Panc1 (cell line): ENCODE measurements at regions not wholly inside any gene's neighbourhood (a gene's known extent, or its start where the extent isn't known, plus 50 kb on each side); places are given as distances from the start of the nearest gene placed in this dataset.

Experiments
- ATAC-seq: fragments of 200-7000 bp; cut with Tn5 transposase; 2 replicates; pipeline ENCODE4 v1.9.1; 2020; ENCODE audit warnings: mild to moderate bottlenecking, moderate library complexity
- BruUV-seq: library from RNA; stranded (reverse); fragments of 400-500 nt; replicated peaks from 2 replicates; lab custom pipeline; 2021; lab: Mats Ljungman, UMichigan
- CTCF ChIA-PET: fragments of 300-600 bp; sonication (Branson Sonifier 250); formaldehyde crosslinking; loops from one replicate; lab custom pipeline; 2022; ENCODE audit warnings: antibody characterized with exemption; lab: Charles Lee
- POLR2A ChIA-PET: fragments of 300-600 bp; sonication (Branson Sonifier 250); formaldehyde crosslinking; loops from one replicate; lab custom pipeline; 2022; ENCODE audit warnings: antibody characterized with exemption; lab: Charles Lee
- DNase-seq: peaks from one replicate; pipeline ENCODE4 v3.0.0-alpha.2; 2010; ENCODE audit warnings: low read depth, low spot score
- H3K27ac ChIP-seq: 2 replicates; pipeline ENCODE4 v1.5.1; 2011; ENCODE audit warnings: mild to moderate bottlenecking, low read length, inconsistent platforms
- H3K27me3 ChIP-seq: fragments of 200-500 bp; sonication (Bioruptor generic); 2 replicates; pipeline ENCODE4 v1.6.0; 2014; ENCODE audit warnings: low read length, inconsistent platforms; ENCODE audit not compliant: control insufficient read depth, insufficient read depth
- H3K36me3 ChIP-seq: fragments of 200-500 bp; sonication (Bioruptor generic); 2 replicates; pipeline ENCODE4 v1.5.1; 2014; ENCODE audit warnings: inconsistent platforms, mild to moderate bottlenecking, low read length, moderate library complexity; ENCODE audit not compliant: control insufficient read depth, insufficient read depth
- H3K4me1 ChIP-seq: 2 replicates; pipeline ENCODE4 v1.5.1; 2011; ENCODE audit warnings: inconsistent platforms, mild to moderate bottlenecking, low read length, moderate library complexity; ENCODE audit not compliant: control insufficient read depth, insufficient read depth
- H3K4me3 ChIP-seq, 2 experiments: 2 replicates each; pipeline ENCODE4 v1.5.1; 2011 to 2012; ENCODE audit warnings: low read depth in 2 of 2, low read length in 2 of 2, mild to moderate bottlenecking in 2 of 2, inconsistent platforms in 1 of 2, moderate library complexity in 1 of 2
- H3K9me3 ChIP-seq: fragments of 200-500 bp; sonication (Bioruptor generic); 2 replicates; pipeline ENCODE4 v1.5.1; 2014; ENCODE audit warnings: low read depth, mild to moderate bottlenecking, inconsistent platforms, low read length, moderate library complexity; ENCODE audit not compliant: control insufficient read depth, insufficient read depth
- POLR2AphosphoS5 ChIP-seq: IDR thresholded peaks from 2 replicates; pipeline ENCODE4 v1.6.1; 2012; ENCODE audit warnings: mild to moderate bottlenecking, low read depth, low read length, moderate library complexity
- SIN3A ChIP-seq: IDR thresholded peaks from 2 replicates; pipeline ENCODE4 v1.6.1; 2012; ENCODE audit warnings: low read depth, mild to moderate bottlenecking, low read length, moderate library complexity, borderline replicate concordance; ENCODE audit not compliant: insufficient read depth
- TCF7L2 ChIP-seq: IDR thresholded peaks from 2 replicates; pipeline ENCODE4 v1.6.1; 2011; ENCODE audit warnings: mild to moderate bottlenecking, low read depth, low read length, inconsistent platforms
- in situ Hi-C: cut with HindIII; loops from 2 replicates; pipeline ENCODE4 v1.10.0; 2016; ENCODE audit warnings: low sequenced_read_pairs, low pct_unique_long_range_greater_than_20kb
- intact Hi-C: fragments of 100-400 bp; cut with micrococcal nuclease; formaldehyde crosslinking; loops from one replicate; pipeline ENCODE4 v1.10.0; 2022; ENCODE audit not compliant: unreplicated experiment
- TF ChIP-seq, protein P1 (sequence below): fragments of 450-650 bp; IDR thresholded peaks from 2 replicates; pipeline ENCODE4 v1.5.1; 2017; ENCODE audit warnings: mild to moderate bottlenecking
- TF ChIP-seq, protein P2 (sequence below), 2 experiments: IDR thresholded peaks; 2 replicates each; pipeline ENCODE4 v1.6.1; 2011 to 2012; ENCODE audit warnings: low read depth in 2 of 2, control low read depth in 1 of 2, low read length in 1 of 2, mild to moderate bottlenecking in 1 of 2, moderate library complexity in 1 of 2; ENCODE audit not compliant: insufficient read depth in 1 of 2

DNA sequence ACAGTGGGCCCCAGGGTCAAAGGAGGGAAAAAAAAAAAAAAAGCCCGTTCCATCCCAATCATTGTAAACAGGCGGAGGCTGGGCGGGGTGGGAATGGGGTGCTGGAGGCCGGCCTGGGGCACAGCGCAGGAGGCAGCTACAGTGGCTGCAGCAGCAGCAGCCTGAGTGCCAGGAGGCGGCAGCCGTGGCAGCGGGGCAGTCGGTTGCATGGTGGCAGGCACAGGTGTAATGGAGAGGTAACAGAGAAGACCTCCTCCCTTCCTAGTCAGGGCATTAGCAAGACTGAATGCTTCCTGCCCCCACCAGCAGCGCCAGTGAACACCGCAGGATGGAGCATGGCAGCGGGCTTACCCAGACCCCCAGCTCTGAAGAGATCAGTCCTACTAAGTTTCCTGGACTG is 279.1 kb upstream of the TTC14 start:
- no peaks in the 10 kb centered on the region for H3K4me1 ChIP-seq
- no peaks in the 10 kb centered on the region for H3K36me3 ChIP-seq
- DNase-seq (no peak), ATAC-seq (no peak)
- 0 out of 2 replicates have a peak, but pooled peaks cover 2% of the 10 kb centered on the region for H3K9me3 ChIP-seq
- ChIA-PET POLR2A (no interaction called here), CTCF (no interaction called here)
- intact Hi-C loops = no loop called here
- H3K27ac ChIP-seq = no peak overlapping the region
- BruUV-seq = no TSS peak
- no peak overlapping the region for H3K4me3 ChIP-seq
- no peaks in the 10 kb centered on the region for H3K27me3 ChIP-seq
- in situ Hi-C loops = no loop called here
- TF ChIP-seq POLR2AphosphoS5 (no peak), TCF7L2 (no peak), SIN3A (no peak)
- TF ChIP-seq, protein P1, sequence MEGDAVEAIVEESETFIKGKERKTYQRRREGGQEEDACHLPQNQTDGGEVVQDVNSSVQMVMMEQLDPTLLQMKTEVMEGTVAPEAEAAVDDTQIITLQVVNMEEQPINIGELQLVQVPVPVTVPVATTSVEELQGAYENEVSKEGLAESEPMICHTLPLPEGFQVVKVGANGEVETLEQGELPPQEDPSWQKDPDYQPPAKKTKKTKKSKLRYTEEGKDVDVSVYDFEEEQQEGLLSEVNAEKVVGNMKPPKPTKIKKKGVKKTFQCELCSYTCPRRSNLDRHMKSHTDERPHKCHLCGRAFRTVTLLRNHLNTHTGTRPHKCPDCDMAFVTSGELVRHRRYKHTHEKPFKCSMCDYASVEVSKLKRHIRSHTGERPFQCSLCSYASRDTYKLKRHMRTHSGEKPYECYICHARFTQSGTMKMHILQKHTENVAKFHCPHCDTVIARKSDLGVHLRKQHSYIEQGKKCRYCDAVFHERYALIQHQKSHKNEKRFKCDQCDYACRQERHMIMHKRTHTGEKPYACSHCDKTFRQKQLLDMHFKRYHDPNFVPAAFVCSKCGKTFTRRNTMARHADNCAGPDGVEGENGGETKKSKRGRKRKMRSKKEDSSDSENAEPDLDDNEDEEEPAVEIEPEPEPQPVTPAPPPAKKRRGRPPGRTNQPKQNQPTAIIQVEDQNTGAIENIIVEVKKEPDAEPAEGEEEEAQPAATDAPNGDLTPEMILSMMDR = no peak
- TF ChIP-seq, protein P2, sequence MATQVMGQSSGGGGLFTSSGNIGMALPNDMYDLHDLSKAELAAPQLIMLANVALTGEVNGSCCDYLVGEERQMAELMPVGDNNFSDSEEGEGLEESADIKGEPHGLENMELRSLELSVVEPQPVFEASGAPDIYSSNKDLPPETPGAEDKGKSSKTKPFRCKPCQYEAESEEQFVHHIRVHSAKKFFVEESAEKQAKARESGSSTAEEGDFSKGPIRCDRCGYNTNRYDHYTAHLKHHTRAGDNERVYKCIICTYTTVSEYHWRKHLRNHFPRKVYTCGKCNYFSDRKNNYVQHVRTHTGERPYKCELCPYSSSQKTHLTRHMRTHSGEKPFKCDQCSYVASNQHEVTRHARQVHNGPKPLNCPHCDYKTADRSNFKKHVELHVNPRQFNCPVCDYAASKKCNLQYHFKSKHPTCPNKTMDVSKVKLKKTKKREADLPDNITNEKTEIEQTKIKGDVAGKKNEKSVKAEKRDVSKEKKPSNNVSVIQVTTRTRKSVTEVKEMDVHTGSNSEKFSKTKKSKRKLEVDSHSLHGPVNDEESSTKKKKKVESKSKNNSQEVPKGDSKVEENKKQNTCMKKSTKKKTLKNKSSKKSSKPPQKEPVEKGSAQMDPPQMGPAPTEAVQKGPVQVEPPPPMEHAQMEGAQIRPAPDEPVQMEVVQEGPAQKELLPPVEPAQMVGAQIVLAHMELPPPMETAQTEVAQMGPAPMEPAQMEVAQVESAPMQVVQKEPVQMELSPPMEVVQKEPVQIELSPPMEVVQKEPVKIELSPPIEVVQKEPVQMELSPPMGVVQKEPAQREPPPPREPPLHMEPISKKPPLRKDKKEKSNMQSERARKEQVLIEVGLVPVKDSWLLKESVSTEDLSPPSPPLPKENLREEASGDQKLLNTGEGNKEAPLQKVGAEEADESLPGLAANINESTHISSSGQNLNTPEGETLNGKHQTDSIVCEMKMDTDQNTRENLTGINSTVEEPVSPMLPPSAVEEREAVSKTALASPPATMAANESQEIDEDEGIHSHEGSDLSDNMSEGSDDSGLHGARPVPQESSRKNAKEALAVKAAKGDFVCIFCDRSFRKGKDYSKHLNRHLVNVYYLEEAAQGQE (IDR thresholded peaks at IDR 0.05; ENCODE audit: insufficient read depth in 1 of 2, low read depth in 2 of 2, low read length in 1 of 2) = no peak

DNA sequence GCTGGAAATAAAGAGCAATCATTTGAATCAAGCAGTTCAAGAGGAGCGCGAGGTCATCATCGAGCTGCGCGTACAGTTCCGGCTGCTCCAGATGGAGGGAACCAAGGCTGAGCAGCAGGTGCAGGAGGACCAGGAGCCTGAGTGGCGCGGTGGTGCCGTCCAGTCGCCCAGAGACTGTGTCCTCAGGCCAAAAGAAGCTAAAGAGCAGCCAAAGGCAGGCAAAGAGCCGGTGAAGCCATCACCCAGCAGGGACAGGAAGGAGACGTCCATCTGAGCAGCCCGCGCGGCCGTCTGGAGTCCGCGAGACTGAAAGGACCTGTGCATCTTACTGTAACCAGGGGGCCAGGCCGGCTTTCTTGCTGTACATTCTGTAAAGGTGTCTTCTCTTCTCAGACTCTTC is 277.2 kb upstream of the TTC14 start:
- TF ChIP-seq POLR2AphosphoS5 (no peak), TCF7L2 (no peak), SIN3A (no peak)
- TF ChIP-seq, protein P2 (IDR thresholded peaks at IDR 0.05; ENCODE audit: insufficient read depth in 1 of 2, low read depth in 2 of 2, low read length in 1 of 2) = no peak
- TF ChIP-seq, protein P1 = no peak
- no peaks in the 10 kb centered on the region for H3K9me3 ChIP-seq
- no peak for ATAC-seq
- POLR2A ChIA-PET = no interaction called here
- H3K4me3 ChIP-seq = no peak overlapping the region
- in situ Hi-C loops (no loop called here), intact Hi-C loops (no loop called here)
- H3K4me1 ChIP-seq = no peaks in the 10 kb centered on the region
- no peak overlapping the region for H3K27ac ChIP-seq
- no peaks in the 10 kb centered on the region for H3K36me3 ChIP-seq
- no TSS peak for BruUV-seq
- H3K27me3 ChIP-seq = no peaks in the 10 kb centered on the region
- no peak for DNase-seq
- CTCF ChIA-PET = no interaction called here
